ENCODE measurements at regions not wholly inside any gene's neighbourhood (a gene's known extent, or its start where the extent isn't known, plus 50 kb on each side); places are given as distances from the start of the nearest gene placed in this dataset.

DNA sequence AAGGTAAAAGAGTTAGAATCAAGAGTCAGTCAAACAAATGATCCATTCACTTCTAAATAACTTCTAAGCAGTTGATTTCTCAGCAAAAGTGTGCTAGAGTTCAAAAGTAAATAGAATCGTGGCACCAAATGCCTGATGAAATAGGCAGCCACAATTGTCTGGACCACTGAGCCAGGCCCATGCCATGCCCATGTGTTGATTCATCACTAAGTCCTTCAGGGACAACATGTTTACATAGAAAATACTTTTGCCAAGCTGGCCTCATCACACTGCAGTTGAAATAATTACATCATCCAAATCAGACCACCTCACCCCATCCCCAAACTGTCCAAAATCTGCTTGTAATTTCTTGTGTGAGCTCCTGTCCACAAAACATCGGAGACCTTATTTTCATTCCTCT, 216.3 kb downstream of the IGSF11 start:
- TF ChIP-seq, protein P1, sequence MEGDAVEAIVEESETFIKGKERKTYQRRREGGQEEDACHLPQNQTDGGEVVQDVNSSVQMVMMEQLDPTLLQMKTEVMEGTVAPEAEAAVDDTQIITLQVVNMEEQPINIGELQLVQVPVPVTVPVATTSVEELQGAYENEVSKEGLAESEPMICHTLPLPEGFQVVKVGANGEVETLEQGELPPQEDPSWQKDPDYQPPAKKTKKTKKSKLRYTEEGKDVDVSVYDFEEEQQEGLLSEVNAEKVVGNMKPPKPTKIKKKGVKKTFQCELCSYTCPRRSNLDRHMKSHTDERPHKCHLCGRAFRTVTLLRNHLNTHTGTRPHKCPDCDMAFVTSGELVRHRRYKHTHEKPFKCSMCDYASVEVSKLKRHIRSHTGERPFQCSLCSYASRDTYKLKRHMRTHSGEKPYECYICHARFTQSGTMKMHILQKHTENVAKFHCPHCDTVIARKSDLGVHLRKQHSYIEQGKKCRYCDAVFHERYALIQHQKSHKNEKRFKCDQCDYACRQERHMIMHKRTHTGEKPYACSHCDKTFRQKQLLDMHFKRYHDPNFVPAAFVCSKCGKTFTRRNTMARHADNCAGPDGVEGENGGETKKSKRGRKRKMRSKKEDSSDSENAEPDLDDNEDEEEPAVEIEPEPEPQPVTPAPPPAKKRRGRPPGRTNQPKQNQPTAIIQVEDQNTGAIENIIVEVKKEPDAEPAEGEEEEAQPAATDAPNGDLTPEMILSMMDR (IDR thresholded peaks at IDR 0.05): no peak
- TF ChIP-seq POLR2A (IDR thresholded peaks at IDR 0.05): no peak

Measured in thyroid gland (tissue), 4 donors.